MCF 10A (cell line): ENCODE measurements at regions not wholly inside any gene's neighbourhood (a gene's known extent, or its start where the extent isn't known, plus 50 kb on each side); places are given as distances from the start of the nearest gene placed in this dataset.
"Not testable (repeated sequence)": the region's sequence is repeated elsewhere in the genome, so short reads cannot be mapped to it uniquely, and the experiment has no call there.

Experiments
- BruUV-seq: library from RNA; stranded (reverse); fragments of 400-500 nt; replicated peaks from 2 replicates; lab custom pipeline; 2021; lab: Mats Ljungman, UMichigan
- CTCF ChIA-PET: fragments of 300-600 bp; sonication (Branson Sonifier 250); formaldehyde crosslinking; extraction: SDS; loops from one replicate; lab custom pipeline; 2021; ENCODE audit warnings: antibody characterized with exemption, inconsistent platforms; lab: Yijun Ruan, JAX
- POLR2A ChIA-PET: fragments of 300-600, 350-650 bp; sonication (Branson Sonifier 250); formaldehyde crosslinking; extraction: SDS; loops from one replicate; lab custom pipeline; 2020; ENCODE audit warnings: antibody characterized with exemption, inconsistent platforms; lab: Yijun Ruan, JAX
- DNase-seq: peaks from one replicate; pipeline ENCODE4 v3.0.0-alpha.2; 2018; ENCODE audit not compliant: unreplicated experiment
- H3K27ac Mint-ChIP-seq: one replicate; pipeline ENCODE4 v1.8.0; 2022; ENCODE audit warnings: mild to moderate bottlenecking, low read depth, mixed read lengths; ENCODE audit not compliant: unreplicated experiment
- H3K27me3 Mint-ChIP-seq: one replicate; pipeline ENCODE4 v1.8.0; 2022; ENCODE audit warnings: mixed read lengths; ENCODE audit not compliant: insufficient read depth, unreplicated experiment
- H3K36me3 Mint-ChIP-seq: one replicate; pipeline ENCODE4 v1.8.0; 2022; ENCODE audit warnings: mild to moderate bottlenecking, moderate library complexity, mixed read lengths; ENCODE audit not compliant: insufficient read depth, unreplicated experiment
- H3K4me1 Mint-ChIP-seq: one replicate; pipeline ENCODE4 v1.8.0; 2022; ENCODE audit warnings: mixed read lengths; ENCODE audit not compliant: insufficient read depth, unreplicated experiment
- H3K4me3 Mint-ChIP-seq: one replicate; pipeline ENCODE4 v1.8.0; 2022; ENCODE audit warnings: mild to moderate bottlenecking, moderate library complexity, mixed read lengths; ENCODE audit not compliant: unreplicated experiment
- H3K9me3 Mint-ChIP-seq: one replicate; pipeline ENCODE4 v1.8.0; 2022; ENCODE audit warnings: mixed read lengths; ENCODE audit not compliant: unreplicated experiment
- CTCF ChIP-seq: fragments of 200-600 bp; IDR thresholded peaks from one replicate; pipeline ENCODE4 v1.8.0; 2022; ENCODE audit warnings: antibody characterized with exemption, mild to moderate bottlenecking; ENCODE audit not compliant: unreplicated experiment
- intact Hi-C: fragments of 100-400 bp; cut with micrococcal nuclease; formaldehyde crosslinking; loops from 2 replicates; pipeline ENCODE4 v1.14.1; 2022

- DNase-seq = no peak
- ChIA-PET CTCF (no interaction called here), POLR2A (no interaction called here)
- intact Hi-C loops = no loop called here
- BruUV-seq = no TSS peak
- Mint-ChIP-seq H3K9me3 (no peaks in the 10 kb centered on the region), H3K27me3 (no peaks in the 10 kb centered on the region), H3K27ac (no peak overlapping the region), H3K36me3 (peaks cover 12% of the 10 kb centered on the region), H3K4me3 (no peak overlapping the region), H3K4me1 (peaks cover 13% of the 10 kb centered on the region)
- no peak for TF ChIP-seq CTCF
Measured at GRCh38 chr6:28675600-28675999, 149.9 kb downstream of the GPX5 start.

GRCh38 chr6:28682542-28682941, 156.9 kb downstream of the GPX5 start:
- no peak overlapping the region for H3K27ac Mint-ChIP-seq
- intact Hi-C loops = loop anchor here (10.0 kb wide), 1 partner anchor 538 kb away; the partner anchor contains the start of gene ZKSCAN8
- peaks cover 19% of the 10 kb centered on the region for H3K4me1 Mint-ChIP-seq
- no peak for TF ChIP-seq CTCF
- no TSS peak for BruUV-seq
- H3K27me3 Mint-ChIP-seq = no peaks in the 10 kb centered on the region
- H3K9me3 Mint-ChIP-seq = no peaks in the 10 kb centered on the region
- CTCF ChIA-PET = no interaction called here
- H3K4me3 Mint-ChIP-seq = no peak overlapping the region
- no peak for DNase-seq
- POLR2A ChIA-PET = no interaction called here
- H3K36me3 Mint-ChIP-seq = no peaks in the 10 kb centered on the region

- H3K4me1 Mint-ChIP-seq = peaks cover 19% of the 10 kb centered on the region
- BruUV-seq, H3K4me3 Mint-ChIP-seq, H3K36me3 Mint-ChIP-seq, DNase-seq, H3K27me3 Mint-ChIP-seq, H3K9me3 Mint-ChIP-seq, H3K27ac Mint-ChIP-seq: not testable (repeated sequence)
- ChIA-PET POLR2A (interaction anchor here (0.7 kb wide), 1 partner anchor 187 kb away, joined by 3 read pairs; no protein-coding TSS in a partner anchor), CTCF (interaction anchor here (0.5 to 1.3 kb wide), 6 partner anchors 16 to 289 kb away, joined by 3 to 4 read pairs (median 3); no protein-coding TSS in a partner anchor)
- intact Hi-C loops = loop anchor here (10.0 kb wide), 1 partner anchor 538 kb away; the partner anchor contains the start of gene ZKSCAN8
Measured at GRCh38 chr6:28682956-28683685, 157.4 kb downstream of the GPX5 start.

GRCh38 chr6:28683945-28684538, 158.4 kb downstream of the GPX5 start:
- peak; percentile 77 for TF ChIP-seq CTCF
- CTCF ChIA-PET = interaction anchor here (0.6 to 2.2 kb wide), 15 partner anchors 27 to 956 kb away, joined by 3 to 12 read pairs (median 4); no protein-coding TSS in a partner anchor
- Mint-ChIP-seq H3K27me3 (no peaks in the 10 kb centered on the region), H3K36me3 (no peaks in the 10 kb centered on the region), H3K27ac (no peak overlapping the region), H3K4me3 (no peak overlapping the region), H3K9me3 (no peaks in the 10 kb centered on the region), H3K4me1 (peaks cover 19% of the 10 kb centered on the region)
- intact Hi-C loops = loop anchor here (1.0 to 10.0 kb wide), 6 partner anchors 95 to 539 kb away; partner anchors contain the start of gene ZKSCAN8
- DNase-seq = peak; percentile 70
- BruUV-seq = no TSS peak
- POLR2A ChIA-PET = interaction anchor here (0.7 kb wide), 1 partner anchor 188 kb away, joined by 3 read pairs; no protein-coding TSS in a partner anchor

GRCh38 chr6:28685960-28686359, 160.3 kb downstream of the GPX5 start:
- not testable (repeated sequence) for H3K27me3 Mint-ChIP-seq

More at GRCh38 chr6:28685960-28686359, 160.3 kb downstream of the GPX5 start:
- POLR2A ChIA-PET = interaction anchor here (1.0 kb wide), 1 partner anchor 210 kb away, joined by 3 read pairs; no protein-coding TSS in a partner anchor
- not testable (repeated sequence) for H3K36me3 Mint-ChIP-seq, BruUV-seq, H3K27ac Mint-ChIP-seq, H3K9me3 Mint-ChIP-seq
- CTCF ChIA-PET = interaction anchor here (0.7 to 2.2 kb wide), 9 partner anchors 102 to 903 kb away, joined by 3 to 12 read pairs (median 3); no protein-coding TSS in a partner anchor
- peak overlapping the region; percentile 16 for H3K4me3 Mint-ChIP-seq
- peak; percentile 31 for DNase-seq
- intact Hi-C loops = loop anchor here (1.0 to 10.0 kb wide), 6 partner anchors 124 to 903 kb away; partner anchors contain the start of gene ZKSCAN8
- peaks cover 19% of the 10 kb centered on the region for H3K4me1 Mint-ChIP-seq
